Upper lobe of left lung (tissue), 6 donors: ENCODE measurements at regions not wholly inside any gene's neighbourhood (a gene's known extent, or its start where the extent isn't known, plus 50 kb on each side); places are given as distances from the start of the nearest gene placed in this dataset.
"Not testable (repeated sequence)": the region's sequence is repeated elsewhere in the genome, so short reads cannot be mapped to it uniquely, and the experiment has no call there.

ENCODE experiments used
- ATAC-seq, 2 donors: fragments of 200-7000 bp; cut with Tn5 transposase; one replicate each; pipeline ENCODE4 v1.9.1; 2022; ENCODE audit warnings: mild to moderate bottlenecking in 2 of 2, moderate library complexity in 2 of 2; ENCODE audit not compliant: low FRiP score in 2 of 2
- DNase-seq, 2 donors: peaks; one replicate each; pipeline ENCODE4 v3.0.0-alpha.2; 2019 to 2020
- H3K27ac ChIP-seq, 4 donors: fragments of 200-600 bp; sonication (generic); one replicate each; pipeline ENCODE4 v1.5.1; 2016 to 2019
- H3K27me3 ChIP-seq, 4 donors: fragments of 200-600 bp; sonication (generic); one replicate each; pipeline ENCODE4 v1.5.1; 2017 to 2019
- H3K36me3 ChIP-seq, 4 donors: fragments of 200-600 bp; sonication (generic); one replicate each; pipeline ENCODE4 v1.5.1; 2016 to 2019
- H3K4me1 ChIP-seq, 4 donors: fragments of 200-600 bp; sonication (generic); one replicate each; pipeline ENCODE4 v1.5.1; 2018 to 2019
- H3K4me3 ChIP-seq, 4 donors: fragments of 200-600 bp; sonication (generic); one replicate each; pipeline ENCODE4 v1.5.1; 2017 to 2019; ENCODE audit warnings: mild to moderate bottlenecking in 2 of 4, moderate library complexity in 1 of 4
- H3K9me3 ChIP-seq, 4 donors: fragments of 200-600 bp; sonication (generic); one replicate each; pipeline ENCODE4 v1.5.1; 2018 to 2019
- CTCF ChIP-seq, 6 experiments: fragments of 450-650 bp in 4 of 6; fragments of 200-600 bp in 2 of 6; sonication (generic) in 2 of 6; IDR thresholded peaks; one replicate each; pipeline ENCODE4 v1.5.1; 2016 to 2019; ENCODE audit warnings: antibody characterized with exemption in 6 of 6
- EP300 ChIP-seq, 4 donors: sonication (generic); formaldehyde crosslinking; IDR thresholded peaks; one replicate each; pipeline ENCODE4 v1.5.1; 2017; ENCODE audit warnings: antibody characterized with exemption in 4 of 4, control low read depth in 2 of 4
- POLR2A ChIP-seq, 4 donors: fragments of 450-650 bp; IDR thresholded peaks; one replicate each; pipeline ENCODE4 v1.5.1; 2016 to 2017; ENCODE audit warnings: antibody characterized with exemption in 4 of 4, mild to moderate bottlenecking in 2 of 4
- POLR2AphosphoS5 ChIP-seq, 2 donors: sonication (generic); formaldehyde crosslinking; IDR thresholded peaks; one replicate each; pipeline ENCODE4 v1.5.1; 2017; ENCODE audit warnings: antibody characterized with exemption in 2 of 2
- WGBS, 2 donors: methylation state at CpG; one replicate each; pipeline ENCODE4 v1.1.5; 2017 to 2018; 5-methylcytosine and 5-hydroxymethylcytosine counted together
- donor health status: DM: no; HTN: no; CAD: no; lungs with moderate emphysema.
- donor health status: DM: no; HTN: yes; CAD: no; lungs with severe emphysema.

GRCh38 chr2:192960945-192961344 is 766.2 kb upstream of the TMEFF2 start:
- H3K4me1 ChIP-seq: no peaks in the 10 kb centered on the region
- TF ChIP-seq POLR2AphosphoS5 (IDR thresholded peaks at IDR 0.05): no peak
- TF ChIP-seq POLR2A (IDR thresholded peaks at IDR 0.05): no peak
- TF ChIP-seq CTCF (IDR thresholded peaks at IDR 0.05): no peak
- no peak for TF ChIP-seq EP300 (IDR thresholded peaks at IDR 0.05)
- no peak overlapping the region for H3K4me3 ChIP-seq
- H3K27me3 ChIP-seq: no peaks in the 10 kb centered on the region
- H3K36me3 ChIP-seq: no peaks in the 10 kb centered on the region
- WGBS, 2 donors: 78 to 79% methylated on average over 3 of the region's 3 CpGs
- DNase-seq (no peak), ATAC-seq (no peak)
- H3K27ac ChIP-seq: no peak overlapping the region
- no peaks in the 10 kb centered on the region for H3K9me3 ChIP-seq

- not testable (repeated sequence) for H3K27ac ChIP-seq, ATAC-seq, DNase-seq, H3K4me3 ChIP-seq, H3K36me3 ChIP-seq, H3K4me1 ChIP-seq, H3K9me3 ChIP-seq, H3K27me3 ChIP-seq
- WGBS, 2 donors: 80 to 86% methylated on average over 7 of the region's 7 CpGs
Observed at GRCh38 chr2:192958615-192959014, 763.9 kb upstream of the TMEFF2 start.

- Histone ChIP-seq H3K4me3 (no peak overlapping the region), H3K9me3 (no peaks in the 10 kb centered on the region), H3K27me3 (no peaks in the 10 kb centered on the region), H3K27ac (no peak overlapping the region), H3K4me1 (no peaks in the 10 kb centered on the region), H3K36me3 (no peaks in the 10 kb centered on the region)
- DNase-seq (no peak), ATAC-seq (no peak)
- TF ChIP-seq POLR2AphosphoS5 (IDR thresholded peaks at IDR 0.05) (no peak), CTCF (IDR thresholded peaks at IDR 0.05) (no peak), EP300 (IDR thresholded peaks at IDR 0.05) (no peak), POLR2A (IDR thresholded peaks at IDR 0.05) (no peak)
- WGBS, 2 donors: 88 to 92% methylated on average over 5 of the region's 5 CpGs
Observed at GRCh38 chr2:192957425-192957824, 762.7 kb upstream of the TMEFF2 start.

- no peak for ATAC-seq
- no peak for DNase-seq
- H3K4me3 ChIP-seq: no peak overlapping the region
- H3K27me3 ChIP-seq: no peaks in the 10 kb centered on the region
- H3K27ac ChIP-seq: no peak overlapping the region
- no peak for TF ChIP-seq EP300 (IDR thresholded peaks at IDR 0.05)
- TF ChIP-seq POLR2AphosphoS5 (IDR thresholded peaks at IDR 0.05): no peak
- no peak for TF ChIP-seq CTCF (IDR thresholded peaks at IDR 0.05)
- TF ChIP-seq POLR2A (IDR thresholded peaks at IDR 0.05): no peak
- no peaks in the 10 kb centered on the region for H3K36me3 ChIP-seq
- WGBS, 2 donors: 75 to 92% methylated on average over 1 of the region's 1 CpG
- no peaks in the 10 kb centered on the region for H3K4me1 ChIP-seq
- no peaks in the 10 kb centered on the region for H3K9me3 ChIP-seq
Observed at GRCh38 chr2:192953116-192953515, 758.4 kb upstream of the TMEFF2 start.

GRCh38 chr2:192952245-192952644 is 757.5 kb upstream of the TMEFF2 start:
- Histone ChIP-seq H3K27ac (no peak overlapping the region), H3K4me3 (no peak overlapping the region), H3K36me3 (no peaks in the 10 kb centered on the region), H3K27me3 (no peaks in the 10 kb centered on the region), H3K4me1 (no peaks in the 10 kb centered on the region), H3K9me3 (no peaks in the 10 kb centered on the region)
- TF ChIP-seq POLR2AphosphoS5 (IDR thresholded peaks at IDR 0.05) (no peak), POLR2A (IDR thresholded peaks at IDR 0.05) (no peak), CTCF (IDR thresholded peaks at IDR 0.05) (no peak), EP300 (IDR thresholded peaks at IDR 0.05) (no peak)
- WGBS, 2 donors: 57 to 64% methylated on average over 2 of the region's 2 CpGs
- DNase-seq (no peak), ATAC-seq (no peak)
